PC-3 (cell line): ENCODE measurements at regions not wholly inside any gene's neighbourhood (a gene's known extent, or its start where the extent isn't known, plus 50 kb on each side); places are given as distances from the start of the nearest gene placed in this dataset.

Source experiments
- CTCF ChIP-seq: fragments of 300-600 bp; sonication (generic); conservative IDR thresholded peaks from 2 replicates; pipeline ENCODE4 v1.5.1; 2017; ENCODE audit warnings: antibody characterized with exemption, low read depth, mild to moderate bottlenecking, low read length
- EZH2 ChIP-seq: fragments of 300-600 bp; sonication (generic); IDR thresholded peaks from one replicate; pipeline ENCODE4 v1.6.1; 2017; ENCODE audit warnings: antibody characterized with exemption, mild to moderate bottlenecking, low read length; ENCODE audit not compliant: unreplicated experiment
- EZH2phosphoT487 ChIP-seq: fragments of 300-600 bp; sonication (generic); IDR thresholded peaks from 2 replicates; pipeline ENCODE4 v1.6.1; 2018; ENCODE audit warnings: mild to moderate bottlenecking, antibody characterized with exemption, low read length, borderline replicate concordance

GRCh38 chr3:81426826-81427577, 334.4 kb downstream of the GBE1 start:
- TF ChIP-seq CTCF, result no peak
- TF ChIP-seq EZH2, result no peak
- TF ChIP-seq EZH2phosphoT487, result no peak
